ENCODE measurements at regions not wholly inside any gene's neighbourhood (a gene's known extent, or its start where the extent isn't known, plus 50 kb on each side); places are given as distances from the start of the nearest gene placed in this dataset.

GRCh38 chr7:46716926-46717325 is 795.9 kb upstream of the IGFBP3 start:
- no peaks in the 10 kb centered on the region for H3K27me3 Mint-ChIP-seq
- ATAC-seq (ENCODE audit: low read depth) = no peak

GRCh38 chr7:46715579-46715978 is 794.5 kb upstream of the IGFBP3 start:
- POLR2A ChIA-PET = no interaction called here
- Mint-ChIP-seq H3K36me3 (no peaks in the 10 kb centered on the region), H3K27ac (no peak overlapping the region), H3K4me3 (no peak overlapping the region), H3K27me3 (no peaks in the 10 kb centered on the region), H3K9me3 (no peaks in the 10 kb centered on the region), H3K4me1 (no peaks in the 10 kb centered on the region)
- ATAC-seq (ENCODE audit: low read depth) (no peak), DNase-seq (no peak)

More at GRCh38 chr7:46716926-46717325, 795.9 kb upstream of the IGFBP3 start:
- Mint-ChIP-seq H3K4me1 (no peaks in the 10 kb centered on the region), H3K27ac (no peak overlapping the region), H3K9me3 (no peaks in the 10 kb centered on the region), H3K4me3 (no peak overlapping the region), H3K36me3 (no peaks in the 10 kb centered on the region)
- DNase-seq = no peak
- POLR2A ChIA-PET = no interaction called here

- Mint-ChIP-seq H3K4me3 (no peak overlapping the region), H3K36me3 (no peaks in the 10 kb centered on the region), H3K4me1 (no peaks in the 10 kb centered on the region), H3K27me3 (no peaks in the 10 kb centered on the region), H3K9me3 (no peaks in the 10 kb centered on the region), H3K27ac (no peak overlapping the region)
- ATAC-seq (ENCODE audit: low read depth) = no peak
- DNase-seq = no peak
- POLR2A ChIA-PET = no interaction called here
Observed at GRCh38 chr7:46714904-46715303, 793.8 kb upstream of the IGFBP3 start.

GRCh38 chr7:46713868-46714596 is 793.0 kb upstream of the IGFBP3 start:
- H3K9me3 Mint-ChIP-seq = no peaks in the 10 kb centered on the region
- no peak overlapping the region for H3K4me3 Mint-ChIP-seq
- H3K36me3 Mint-ChIP-seq = no peaks in the 10 kb centered on the region
- POLR2A ChIA-PET = no interaction called here
- H3K27ac Mint-ChIP-seq = no peak overlapping the region
- H3K4me1 Mint-ChIP-seq = no peaks in the 10 kb centered on the region
- DNase-seq (no peak), ATAC-seq (ENCODE audit: low read depth) (no peak)
- no peaks in the 10 kb centered on the region for H3K27me3 Mint-ChIP-seq

GRCh38 chr7:46710927-46711326 is 789.9 kb upstream of the IGFBP3 start:
- POLR2A ChIA-PET = no interaction called here
- no peak overlapping the region for H3K27ac Mint-ChIP-seq
- ATAC-seq (ENCODE audit: low read depth) = no peak
- H3K27me3 Mint-ChIP-seq = no peaks in the 10 kb centered on the region
- H3K4me3 Mint-ChIP-seq = no peak overlapping the region
- H3K36me3 Mint-ChIP-seq = no peaks in the 10 kb centered on the region
- no peak for DNase-seq
- no peaks in the 10 kb centered on the region for H3K4me1 Mint-ChIP-seq
- H3K9me3 Mint-ChIP-seq = peaks cover 1% of the 10 kb centered on the region

- no peak for DNase-seq
- Mint-ChIP-seq H3K27me3 (no peaks in the 10 kb centered on the region), H3K4me1 (no peaks in the 10 kb centered on the region), H3K36me3 (no peaks in the 10 kb centered on the region), H3K9me3 (peaks cover 1% of the 10 kb centered on the region), H3K27ac (no peak overlapping the region), H3K4me3 (no peak overlapping the region)
- POLR2A ChIA-PET = no interaction called here
- no peak for ATAC-seq (ENCODE audit: low read depth)
Observed at GRCh38 chr7:46707973-46708372, 786.9 kb upstream of the IGFBP3 start.

- ATAC-seq (ENCODE audit: low read depth) (no peak), DNase-seq (no peak)
- POLR2A ChIA-PET = no interaction called here
- H3K4me1 Mint-ChIP-seq = no peaks in the 10 kb centered on the region
- no peaks in the 10 kb centered on the region for H3K27me3 Mint-ChIP-seq
- no peak overlapping the region for H3K4me3 Mint-ChIP-seq
- no peak overlapping the region for H3K27ac Mint-ChIP-seq
- H3K36me3 Mint-ChIP-seq = no peaks in the 10 kb centered on the region
- H3K9me3 Mint-ChIP-seq = peaks cover 1% of the 10 kb centered on the region
Observed at GRCh38 chr7:46705386-46706255, 784.5 kb upstream of the IGFBP3 start.

- DNase-seq (no peak), ATAC-seq (ENCODE audit: low read depth) (no peak)
- no peaks in the 10 kb centered on the region for H3K9me3 Mint-ChIP-seq
- H3K27ac Mint-ChIP-seq = no peak overlapping the region
- POLR2A ChIA-PET = no interaction called here
- no peaks in the 10 kb centered on the region for H3K36me3 Mint-ChIP-seq
- H3K4me1 Mint-ChIP-seq = no peaks in the 10 kb centered on the region
- no peaks in the 10 kb centered on the region for H3K27me3 Mint-ChIP-seq
- H3K4me3 Mint-ChIP-seq = no peak overlapping the region
Observed at GRCh38 chr7:46696741-46697140, 775.7 kb upstream of the IGFBP3 start.

DNA sequence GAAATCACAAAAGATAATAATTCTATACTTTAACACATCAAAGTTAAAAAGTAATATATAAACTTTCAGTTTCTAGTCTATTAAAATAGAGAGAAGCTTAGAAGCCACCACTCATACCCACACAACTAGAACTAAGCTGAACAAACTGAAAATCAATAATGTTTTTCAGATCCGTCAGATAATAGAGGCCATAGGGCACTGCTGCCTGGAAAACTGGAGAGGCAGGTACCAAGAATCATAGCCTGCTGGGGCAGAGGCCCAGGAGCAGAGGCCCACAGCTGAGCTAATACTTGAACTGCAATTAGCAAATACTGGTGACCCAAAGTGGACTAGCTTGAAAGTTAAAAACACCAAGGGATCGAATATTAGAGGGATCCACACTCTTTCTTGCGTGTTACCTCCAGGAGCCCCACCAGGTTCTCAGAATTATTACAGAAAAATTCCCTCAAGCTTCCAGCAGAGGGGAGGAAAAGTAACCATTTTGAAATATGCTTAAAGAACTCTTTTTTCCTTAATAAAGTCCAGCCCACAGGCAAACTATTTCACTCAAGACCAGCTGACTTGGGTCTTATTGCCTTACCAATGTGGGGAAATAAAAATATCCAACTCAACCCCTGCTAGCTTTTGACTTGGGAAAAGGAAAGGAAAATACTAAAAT is 774.1 kb upstream of the IGFBP3 start:
- no peaks in the 10 kb centered on the region for H3K9me3 Mint-ChIP-seq
- DNase-seq (no peak), ATAC-seq (ENCODE audit: low read depth) (no peak)
- H3K4me3 Mint-ChIP-seq = no peak overlapping the region
- no peaks in the 10 kb centered on the region for H3K4me1 Mint-ChIP-seq
- H3K27ac Mint-ChIP-seq = no peak overlapping the region
- H3K27me3 Mint-ChIP-seq = no peaks in the 10 kb centered on the region
- H3K36me3 Mint-ChIP-seq = no peaks in the 10 kb centered on the region
- POLR2A ChIA-PET = no interaction called here

DNA sequence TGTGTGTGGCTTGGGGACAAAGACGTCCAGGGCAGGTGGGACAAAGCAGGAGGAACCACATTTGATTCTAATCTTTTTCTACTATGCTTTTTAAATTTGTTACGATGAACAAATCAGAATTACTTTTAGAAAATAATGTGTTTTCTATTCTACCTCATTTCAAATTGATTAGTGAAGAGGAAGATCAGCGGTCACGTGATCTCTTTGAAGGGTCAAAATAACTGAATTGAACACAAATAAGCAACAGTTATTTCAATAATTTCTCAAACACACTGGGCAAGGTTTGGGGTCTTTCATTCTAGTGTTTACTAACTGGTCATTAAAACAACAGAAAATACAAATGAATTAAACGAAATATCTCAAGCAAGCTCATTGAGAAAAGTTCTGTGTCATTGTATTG is 773.0 kb upstream of the IGFBP3 start:
- no peaks in the 10 kb centered on the region for H3K9me3 Mint-ChIP-seq
- no peak for ATAC-seq (ENCODE audit: low read depth)
- H3K27me3 Mint-ChIP-seq = no peaks in the 10 kb centered on the region
- POLR2A ChIA-PET = no interaction called here
- H3K4me3 Mint-ChIP-seq = no peak overlapping the region
- H3K4me1 Mint-ChIP-seq = no peaks in the 10 kb centered on the region
- no peak for DNase-seq
- H3K36me3 Mint-ChIP-seq = no peaks in the 10 kb centered on the region
- no peak overlapping the region for H3K27ac Mint-ChIP-seq

GRCh38 chr7:46687203-46687602 is 766.1 kb upstream of the IGFBP3 start:
- ATAC-seq (ENCODE audit: low read depth) (no peak), DNase-seq (no peak)
- H3K27me3 Mint-ChIP-seq = no peaks in the 10 kb centered on the region
- H3K4me3 Mint-ChIP-seq = no peak overlapping the region
- H3K36me3 Mint-ChIP-seq = no peaks in the 10 kb centered on the region
- no peaks in the 10 kb centered on the region for H3K4me1 Mint-ChIP-seq
- peaks cover 1% of the 10 kb centered on the region for H3K9me3 Mint-ChIP-seq
- POLR2A ChIA-PET = no interaction called here
- H3K27ac Mint-ChIP-seq = no peak overlapping the region

DNA sequence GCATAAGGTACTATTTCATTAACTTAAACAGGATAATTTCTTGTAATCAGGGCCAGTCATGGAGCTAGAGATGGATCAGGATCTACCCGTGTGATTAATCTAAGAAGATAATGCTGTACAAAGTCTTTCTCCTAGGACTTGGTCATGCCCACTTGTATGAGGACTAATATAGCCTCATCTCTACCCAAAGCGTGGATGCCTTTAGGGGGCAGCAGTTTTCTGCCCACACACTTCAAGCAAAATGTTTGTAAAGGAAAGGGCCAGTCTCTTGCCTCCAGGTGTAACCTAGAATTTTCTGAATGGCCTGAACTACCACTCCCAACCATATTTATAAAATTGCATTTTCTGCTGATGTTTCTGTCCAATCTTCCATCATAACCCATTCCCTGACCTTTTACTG is 764.0 kb upstream of the IGFBP3 start:
- Mint-ChIP-seq H3K27me3 (no peaks in the 10 kb centered on the region), H3K4me3 (no peak overlapping the region), H3K36me3 (no peaks in the 10 kb centered on the region), H3K27ac (no peak overlapping the region), H3K9me3 (peaks cover 1% of the 10 kb centered on the region), H3K4me1 (no peaks in the 10 kb centered on the region)
- POLR2A ChIA-PET = no interaction called here
- ATAC-seq (ENCODE audit: low read depth) (no peak), DNase-seq (no peak)

DNA sequence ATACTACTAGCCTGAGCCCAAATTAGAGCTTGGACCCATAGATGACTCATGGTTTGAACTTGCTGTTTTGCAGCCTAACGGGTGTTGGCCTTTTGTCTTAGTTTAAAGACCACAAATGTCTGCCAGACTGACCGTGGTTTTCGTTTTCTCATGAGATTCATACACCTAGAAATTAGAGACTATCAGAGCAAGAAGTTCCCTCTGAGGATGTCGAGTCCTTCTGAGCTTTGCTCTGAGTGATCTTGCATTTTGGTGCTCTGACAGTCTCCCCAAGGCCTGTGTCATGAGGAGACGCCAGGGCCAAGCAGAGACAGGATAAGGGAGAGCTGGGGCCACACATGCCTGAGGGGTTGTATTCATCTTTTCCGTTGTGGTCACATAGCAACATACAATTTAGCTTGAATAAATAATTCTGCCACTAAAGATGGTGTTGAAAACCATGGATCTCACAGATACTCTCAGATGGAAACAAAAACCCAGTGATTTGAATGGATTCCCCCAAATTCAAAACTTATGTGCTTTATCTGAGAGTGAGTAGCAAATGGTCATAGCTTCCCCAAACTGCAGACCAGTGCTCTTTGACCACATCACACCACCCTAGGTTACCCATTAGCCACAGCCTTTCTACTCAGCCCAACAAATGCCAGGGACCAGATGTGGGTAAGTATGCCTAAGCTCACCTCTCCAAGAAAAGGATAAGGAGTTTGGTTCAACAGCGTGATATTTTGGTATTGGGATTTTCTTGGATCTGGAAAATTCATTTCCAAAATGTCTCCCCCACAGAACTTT is 762.0 kb upstream of the IGFBP3 start:
- Mint-ChIP-seq H3K4me1 (no peaks in the 10 kb centered on the region), H3K9me3 (peaks cover 1% of the 10 kb centered on the region), H3K27ac (no peak overlapping the region), H3K4me3 (no peak overlapping the region), H3K27me3 (no peaks in the 10 kb centered on the region), H3K36me3 (no peaks in the 10 kb centered on the region)
- POLR2A ChIA-PET = no interaction called here
- ATAC-seq (ENCODE audit: low read depth) (no peak), DNase-seq (no peak)
